SK-N-SH treated with all-trans-retinoic acid at 6 μM for 48 hours (cell line): ENCODE measurements at regions not wholly inside any gene's neighbourhood (a gene's known extent, or its start where the extent isn't known, plus 50 kb on each side); places are given as distances from the start of the nearest gene placed in this dataset.

Experiments
- ARNTL ChIP-seq: fragments of 450-650 bp; formaldehyde crosslinking; IDR thresholded peaks from 2 replicates; pipeline ENCODE4 v1.5.0; 2020; ENCODE audit warnings: low read depth, mild to moderate bottlenecking, moderate library complexity, borderline replicate concordance
- BACH2 ChIP-seq: fragments of 250-450 bp; sonication (Bioruptor Pico); IDR thresholded peaks from 2 replicates; pipeline ENCODE4 v1.9.0; 2021; ENCODE audit warnings: mild to moderate bottlenecking, borderline replicate concordance
- CSDC2 ChIP-seq: fragments of 250-450 bp; sonication (Bioruptor Pico); IDR thresholded peaks from 2 replicates; pipeline ENCODE4 v1.5.0; 2020; ENCODE audit warnings: mild to moderate bottlenecking, moderate library complexity
- ESRRG ChIP-seq: fragments of 250-450 bp; sonication (Bioruptor Pico); IDR thresholded peaks from 2 replicates; pipeline ENCODE4 v1.6.1; 2021; ENCODE audit warnings: mild to moderate bottlenecking
- ISL1 ChIP-seq: fragments of 250-450 bp; sonication (Bioruptor Pico); IDR thresholded peaks from 2 replicates; pipeline ENCODE4 v2.1.2; 2022; ENCODE audit warnings: mild to moderate bottlenecking, moderate library complexity
- OSR1 ChIP-seq: fragments of 250-450 bp; sonication (Bioruptor Pico); IDR thresholded peaks from 2 replicates; pipeline ENCODE4 v1.8.0; 2022; ENCODE audit warnings: moderate library complexity, mild to moderate bottlenecking, inconsistent platforms
- PATZ1 ChIP-seq: fragments of 250-450 bp; sonication (Bioruptor Pico); IDR thresholded peaks from 2 replicates; pipeline ENCODE4 v1.8.0; 2020; ENCODE audit warnings: mild to moderate bottlenecking, moderate library complexity, borderline replicate concordance
- TCF4 ChIP-seq: fragments of 250-450 bp; sonication (Bioruptor Pico); IDR thresholded peaks from 2 replicates; pipeline ENCODE4 v1.8.0; 2021; ENCODE audit warnings: mild to moderate bottlenecking, moderate library complexity, borderline replicate concordance
- ZC3H10 ChIP-seq: fragments of 250-450 bp; sonication (Bioruptor Pico); IDR thresholded peaks from 2 replicates; pipeline ENCODE4 v1.5.1; 2021; ENCODE audit warnings: mild to moderate bottlenecking, moderate library complexity
- ZFP3 ChIP-seq: fragments of 250-450 bp; sonication (Bioruptor Pico); IDR thresholded peaks from 2 replicates; pipeline ENCODE4 v1.5.0; 2020; ENCODE audit warnings: mild to moderate bottlenecking, moderate library complexity
- ZNF565 ChIP-seq: fragments of 450-650 bp; formaldehyde crosslinking; conservative IDR thresholded peaks from 2 replicates; pipeline ENCODE4 v1.5.0; 2020; ENCODE audit warnings: low read depth, mild to moderate bottlenecking, moderate library complexity
- ZNF70 ChIP-seq: fragments of 450-650 bp; formaldehyde crosslinking; IDR thresholded peaks from 2 replicates; pipeline ENCODE4 v1.5.0; 2020; ENCODE audit warnings: mild to moderate bottlenecking, moderate library complexity
- TF ChIP-seq, protein P1 (sequence below): fragments of 250-450 bp; sonication (Bioruptor Pico); IDR thresholded peaks from 2 replicates; pipeline ENCODE4 v1.8.0; 2021; ENCODE audit warnings: low read depth, mild to moderate bottlenecking, moderate library complexity, borderline replicate concordance
- TF ChIP-seq, protein P2 (sequence below): fragments of 250-450 bp; sonication (Bioruptor Pico); IDR thresholded peaks from 2 replicates; pipeline ENCODE4 v1.5.1; 2021; ENCODE audit warnings: mild to moderate bottlenecking, moderate library complexity

- TF ChIP-seq CSDC2 (CRISPR knock-in tag) (no peak), TCF4 (CRISPR knock-in tag) (no peak), BACH2 (CRISPR knock-in tag) (no peak), ZNF565 (CRISPR knock-in tag) (no peak), ARNTL (CRISPR knock-in tag) (no peak), ZFP3 (CRISPR knock-in tag) (no peak), ZC3H10 (CRISPR knock-in tag) (no peak), ZNF70 (CRISPR knock-in tag) (no peak), ESRRG (CRISPR knock-in tag) (no peak), OSR1 (CRISPR knock-in tag) (no peak), PATZ1 (no peak), ISL1 (CRISPR knock-in tag) (no peak)
- TF ChIP-seq, protein P1, sequence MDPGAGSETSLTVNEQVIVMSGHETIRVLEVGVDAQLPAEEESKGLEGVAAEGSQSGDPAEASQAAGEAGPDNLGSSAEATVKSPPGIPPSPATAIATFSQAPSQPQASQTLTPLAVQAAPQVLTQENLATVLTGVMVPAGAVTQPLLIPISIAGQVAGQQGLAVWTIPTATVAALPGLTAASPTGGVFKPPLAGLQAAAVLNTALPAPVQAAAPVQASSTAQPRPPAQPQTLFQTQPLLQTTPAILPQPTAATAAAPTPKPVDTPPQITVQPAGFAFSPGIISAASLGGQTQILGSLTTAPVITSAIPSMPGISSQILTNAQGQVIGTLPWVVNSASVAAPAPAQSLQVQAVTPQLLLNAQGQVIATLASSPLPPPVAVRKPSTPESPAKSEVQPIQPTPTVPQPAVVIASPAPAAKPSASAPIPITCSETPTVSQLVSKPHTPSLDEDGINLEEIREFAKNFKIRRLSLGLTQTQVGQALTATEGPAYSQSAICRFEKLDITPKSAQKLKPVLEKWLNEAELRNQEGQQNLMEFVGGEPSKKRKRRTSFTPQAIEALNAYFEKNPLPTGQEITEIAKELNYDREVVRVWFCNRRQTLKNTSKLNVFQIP = no peak
- TF ChIP-seq, protein P2, sequence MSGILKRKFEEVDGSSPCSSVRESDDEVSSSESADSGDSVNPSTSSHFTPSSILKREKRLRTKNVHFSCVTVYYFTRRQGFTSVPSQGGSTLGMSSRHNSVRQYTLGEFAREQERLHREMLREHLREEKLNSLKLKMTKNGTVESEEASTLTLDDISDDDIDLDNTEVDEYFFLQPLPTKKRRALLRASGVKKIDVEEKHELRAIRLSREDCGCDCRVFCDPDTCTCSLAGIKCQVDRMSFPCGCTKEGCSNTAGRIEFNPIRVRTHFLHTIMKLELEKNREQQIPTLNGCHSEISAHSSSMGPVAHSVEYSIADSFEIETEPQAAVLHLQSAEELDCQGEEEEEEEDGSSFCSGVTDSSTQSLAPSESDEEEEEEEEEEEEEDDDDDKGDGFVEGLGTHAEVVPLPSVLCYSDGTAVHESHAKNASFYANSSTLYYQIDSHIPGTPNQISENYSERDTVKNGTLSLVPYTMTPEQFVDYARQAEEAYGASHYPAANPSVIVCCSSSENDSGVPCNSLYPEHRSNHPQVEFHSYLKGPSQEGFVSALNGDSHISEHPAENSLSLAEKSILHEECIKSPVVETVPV (CRISPR knock-in tag) = no peak
These were observed 184.7 kb upstream of the LINGO1 start for GRCh38 chr15:77817434-77817833.
